Adrenal gland (tissue), 9 donors: ENCODE measurements at regions not wholly inside any gene's neighbourhood (a gene's known extent, or its start where the extent isn't known, plus 50 kb on each side); places are given as distances from the start of the nearest gene placed in this dataset.

Source experiments
- DNase-seq, 7 donors: peaks; one replicate each; pipeline ENCODE4 v3.0.0-alpha.2; 2019 to 2020
- H3K27ac ChIP-seq, 5 donors: fragments of 200-600 bp; sonication (generic) in 4 of 5; 1 replicate in 3 of 5; 2 replicates in 2 of 5; pipeline versions ENCODE4 v1.5.1 to v1.8.0; 2016 to 2020; ENCODE audit warnings: mild to moderate bottlenecking in 1 of 5
- H3K27me3 ChIP-seq: fragments of 200-600 bp; 2 replicates; pipeline ENCODE4 v1.8.0; 2021
- H3K36me3 ChIP-seq, 2 donors: fragments of 200-600 bp; replicated peaks in 1 of 2; 1 replicate in 1 of 2; 2 replicates in 1 of 2; pipeline versions ENCODE4 v1.5.1 to v1.8.0; 2018 to 2022
- H3K4me1 ChIP-seq, 2 donors: fragments of 200-600 bp; replicated peaks in 1 of 2; 1 replicate in 1 of 2; 2 replicates in 1 of 2; pipeline versions ENCODE4 v1.5.1 to v1.8.0; 2018 to 2021
- H3K4me3 ChIP-seq, 4 donors: fragments of 200-600 bp; sonication (generic) in 3 of 4; one replicate each; pipeline ENCODE4 v1.5.1; 2016 to 2018
- H3K9me3 ChIP-seq, 3 donors: fragments of 200-600 bp; sonication (generic) in 1 of 3; replicated peaks in 1 of 3; 1 replicate in 2 of 3; 2 replicates in 1 of 3; pipeline versions ENCODE4 v1.5.1 to v1.8.0; 2016 to 2021
- CTCF ChIP-seq, 6 experiments: fragments of 450-650 bp in 4 of 6; fragments of 200-600 bp in 2 of 6; sonication (generic) in 1 of 6; IDR thresholded peaks; 1 replicate in 5 of 6; 2 replicates in 1 of 6; pipeline versions ENCODE4 v1.5.1 to v1.8.0; 2016 to 2021; ENCODE audit warnings: antibody characterized with exemption in 6 of 6, mild to moderate bottlenecking in 2 of 6, moderate library complexity in 1 of 6
- POLR2A ChIP-seq, 2 donors: fragments of 450-650 bp; IDR thresholded peaks; one replicate each; pipeline ENCODE4 v1.6.1; 2017; ENCODE audit warnings: antibody characterized with exemption in 2 of 2, mild to moderate bottlenecking in 2 of 2, moderate library complexity in 1 of 2
- WGBS, 4 donors: extraction: QIAGEN DNeasy Blood & Tissue Kit in 2 of 4; methylation state at CpG; one replicate each; pipeline versions ENCODE4 v1.1.5 to v1.1.7; 2013 to 2017; 5-methylcytosine and 5-hydroxymethylcytosine counted together
- intact Hi-C, 2 donors: fragments of 100-400 bp; cut with DNase I; formaldehyde crosslinking; loops; one replicate each; pipeline versions ENCODE4 v1.14.1 to v1.15.0; 2022 to 2023
- donor health status: healthy with polysubstance abuse.
- donor health status: Bipolar disorder and iron deficiency.
- donor health status: DM: yes; HTN: yes; CAD: no.
- donor health status: DM: no; HTN: no; CAD: no.
- donor health status: DM: no; HTN: no; CAD: no.

- WGBS, 4 donors: 65 to 76% (median 72%) methylated on average over 4 of the region's 4 CpGs
- Histone ChIP-seq H3K4me1 (no peaks in the 10 kb centered on the region), H3K27ac (no peak overlapping the region), H3K9me3 (no peaks in the 10 kb centered on the region), H3K27me3 (no peaks in the 10 kb centered on the region), H3K36me3 (no peaks in the 10 kb centered on the region), H3K4me3 (no peak overlapping the region)
- TF ChIP-seq CTCF (IDR thresholded peaks at IDR 0.05) (no peak), POLR2A (IDR thresholded peaks at IDR 0.05) (no peak)
- no peak for DNase-seq
- intact Hi-C loops: no loop called here
Measured at GRCh38 chr10:36391405-36391804, 734.0 kb upstream of the ANKRD30A start.

- 46 to 58% (median 51%) methylated on average over 1 of the region's 1 CpG for WGBS, 4 donors
- no peaks in the 10 kb centered on the region for H3K36me3 ChIP-seq
- no peak overlapping the region for H3K27ac ChIP-seq
- DNase-seq: no peak
- no peaks in the 10 kb centered on the region for H3K4me1 ChIP-seq
- no peaks in the 10 kb centered on the region for H3K27me3 ChIP-seq
- TF ChIP-seq CTCF (IDR thresholded peaks at IDR 0.05) (no peak), POLR2A (IDR thresholded peaks at IDR 0.05) (no peak)
- H3K4me3 ChIP-seq: no peak overlapping the region
- no peaks in the 10 kb centered on the region for H3K9me3 ChIP-seq
- intact Hi-C loops: no loop called here
Measured at GRCh38 chr10:36390221-36390620, 735.2 kb upstream of the ANKRD30A start.

GRCh38 chr10:36388166-36388565, 737.2 kb upstream of the ANKRD30A start:
- intact Hi-C loops: no loop called here
- Histone ChIP-seq H3K9me3 (no peaks in the 10 kb centered on the region), H3K36me3 (no peaks in the 10 kb centered on the region), H3K4me3 (no peak overlapping the region), H3K27me3 (no peaks in the 10 kb centered on the region), H3K27ac (no peak overlapping the region), H3K4me1 (no peaks in the 10 kb centered on the region)
- 91 to 93% (median 92%) methylated on average over 3 of the region's 3 CpGs for WGBS, 4 donors
- TF ChIP-seq POLR2A (IDR thresholded peaks at IDR 0.05) (no peak), CTCF (IDR thresholded peaks at IDR 0.05) (no peak)
- DNase-seq: no peak

- Histone ChIP-seq H3K27ac (no peak overlapping the region), H3K27me3 (no peaks in the 10 kb centered on the region), H3K4me1 (no peaks in the 10 kb centered on the region), H3K9me3 (no peaks in the 10 kb centered on the region), H3K4me3 (no peak overlapping the region), H3K36me3 (no peaks in the 10 kb centered on the region)
- WGBS, 4 donors: 82 to 94% (median 91%) methylated on average over 9 of the region's 9 CpGs
- intact Hi-C loops: no loop called here
- DNase-seq: no peak
- no peak for TF ChIP-seq POLR2A (IDR thresholded peaks at IDR 0.05)
- no peak for TF ChIP-seq CTCF (IDR thresholded peaks at IDR 0.05)
Measured at GRCh38 chr10:36385693-36386092, 739.7 kb upstream of the ANKRD30A start.
